Frontal cortex (tissue), 3 donors: ENCODE measurements at regions not wholly inside any gene's neighbourhood (a gene's known extent, or its start where the extent isn't known, plus 50 kb on each side); places are given as distances from the start of the nearest gene placed in this dataset.
A peak's percentile ranks its signal among the peaks of the same experiment; 100 is the strongest.

Experiments used
- DNase-seq, 2 donors: peaks; one replicate each; pipeline ENCODE4 v3.0.0; 2012; ENCODE audit warnings: low spot score in 2 of 2
- FAIRE-seq: peaks from 2 replicates; lab custom pipeline; 2012; peaks lifted over from hg19 to GRCh38; lab: Jason Lieb, UNC
- donor health status: control.
- donor health status: control.
- donor health status: control.

DNA sequence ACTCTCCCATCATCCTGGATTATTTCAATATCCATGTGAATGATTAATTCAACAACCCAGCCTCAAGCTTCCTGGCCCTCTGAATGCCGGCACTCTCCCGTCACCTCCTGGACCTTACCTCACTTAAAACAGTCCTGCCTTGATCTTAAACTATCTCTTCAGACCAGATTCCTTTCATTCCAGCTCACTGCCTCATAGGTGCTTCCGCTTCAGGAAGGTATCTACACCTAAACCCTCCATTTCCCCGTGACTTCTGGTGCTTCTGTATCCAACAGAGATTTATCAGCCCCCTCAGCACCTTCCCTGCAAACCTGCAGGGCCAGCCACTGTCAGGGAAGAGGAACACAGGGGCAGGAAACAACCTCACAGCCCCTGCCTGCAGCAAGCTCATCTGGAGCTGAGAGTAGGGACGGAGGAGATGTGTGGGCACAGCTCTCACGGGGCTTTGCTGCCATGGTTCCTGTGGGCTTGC lies 98.9 kb upstream of the TJP1 start:
- DNase-seq (no peak), FAIRE-seq (no peak)

DNA sequence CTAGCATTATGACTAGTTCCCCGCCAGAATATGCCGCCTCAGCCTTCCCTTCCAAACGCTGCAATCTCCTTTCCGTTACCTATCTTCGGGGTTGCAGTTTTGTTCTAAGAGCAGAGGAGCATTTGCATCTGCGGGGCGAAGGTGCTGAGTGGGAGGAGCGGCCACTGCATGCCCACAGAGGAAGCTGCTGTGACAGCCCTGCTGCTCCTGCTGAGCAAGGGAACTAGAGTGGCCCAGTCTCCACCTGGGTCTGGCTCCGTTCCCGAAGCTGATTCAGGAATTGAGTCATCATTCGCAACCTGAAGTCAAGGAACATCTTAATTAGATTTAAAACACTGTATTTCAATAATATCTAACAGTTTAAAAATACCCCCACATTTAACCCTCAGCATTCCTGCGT lies 98.2 kb upstream of the TJP1 start:
- DNase-seq: peak in 1 of 2 donors; percentile 29

DNA sequence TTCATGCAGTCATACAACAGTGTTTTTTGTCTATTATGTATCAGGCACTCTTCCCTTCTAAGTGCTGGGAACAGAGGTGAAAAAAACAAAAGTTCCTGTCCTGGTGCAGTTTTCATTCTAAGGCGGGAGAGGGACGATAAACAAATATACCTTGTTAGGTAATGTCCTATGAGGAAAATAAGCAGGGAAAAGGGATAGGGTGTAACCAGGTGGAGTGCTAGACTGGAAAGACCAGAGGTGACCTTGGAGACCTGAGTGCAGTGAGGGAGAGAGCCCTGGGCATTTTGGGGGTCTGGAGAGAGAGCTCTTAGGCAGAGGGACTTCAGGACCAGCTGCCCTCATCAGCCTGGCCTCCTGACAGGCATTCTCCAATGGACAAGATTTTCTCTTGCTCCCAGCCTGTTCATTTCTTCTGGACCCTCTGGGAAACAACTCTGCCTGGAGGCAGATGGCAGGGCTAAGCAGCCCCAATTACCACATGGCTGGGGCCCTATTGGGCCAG lies 97.2 kb upstream of the TJP1 start:
- FAIRE-seq (no peak), DNase-seq (no peak)

More for the DNA sequence above, 98.2 kb upstream of the TJP1 start:
- no peak for FAIRE-seq

DNA sequence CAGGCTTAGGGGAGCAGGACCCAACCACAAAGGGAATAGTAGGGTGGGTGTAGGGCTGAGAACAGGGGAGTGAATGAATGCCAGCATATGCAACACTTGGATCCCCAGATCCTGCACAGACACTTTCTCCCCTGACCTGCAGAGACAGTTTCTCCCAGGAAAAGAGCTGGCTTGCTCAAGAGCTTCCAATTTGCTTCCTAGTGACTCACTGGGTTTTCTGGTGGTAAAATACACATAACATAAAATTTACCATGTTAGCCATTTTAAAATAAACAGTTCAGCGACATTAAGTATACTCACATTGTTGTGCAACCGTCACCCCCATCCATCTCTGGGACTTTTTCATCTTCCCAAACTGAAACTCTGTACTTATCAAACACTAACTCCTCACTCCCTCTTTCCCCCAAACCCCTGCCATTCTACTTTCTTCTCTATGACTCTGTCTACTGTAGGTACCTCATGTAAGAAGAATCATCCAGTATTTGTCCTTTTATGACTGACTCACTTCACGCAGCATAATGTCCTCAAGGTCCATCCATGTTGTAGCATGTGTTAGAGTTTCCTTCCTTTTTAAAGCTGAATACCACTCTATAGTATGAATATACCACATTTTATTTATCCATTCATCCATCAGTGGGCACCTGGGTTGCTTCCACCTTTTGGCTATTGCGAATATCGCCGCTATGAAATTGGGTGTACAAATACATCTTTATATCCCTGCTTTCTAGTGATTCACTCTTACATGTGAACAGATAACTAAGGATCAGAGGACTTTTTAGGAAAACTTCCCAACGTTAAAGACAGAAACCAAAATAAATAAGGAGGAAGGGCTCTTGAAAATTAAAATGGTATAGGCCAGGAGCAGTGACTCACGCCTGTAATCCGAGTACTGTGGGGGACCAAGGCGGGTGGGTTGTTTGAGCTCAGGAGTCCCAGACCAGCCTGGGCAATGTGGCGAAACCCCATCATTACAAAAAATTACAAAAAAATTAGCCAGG lies 95.6 kb upstream of the TJP1 start:
- DNase-seq (no peak), FAIRE-seq (no peak)

DNA sequence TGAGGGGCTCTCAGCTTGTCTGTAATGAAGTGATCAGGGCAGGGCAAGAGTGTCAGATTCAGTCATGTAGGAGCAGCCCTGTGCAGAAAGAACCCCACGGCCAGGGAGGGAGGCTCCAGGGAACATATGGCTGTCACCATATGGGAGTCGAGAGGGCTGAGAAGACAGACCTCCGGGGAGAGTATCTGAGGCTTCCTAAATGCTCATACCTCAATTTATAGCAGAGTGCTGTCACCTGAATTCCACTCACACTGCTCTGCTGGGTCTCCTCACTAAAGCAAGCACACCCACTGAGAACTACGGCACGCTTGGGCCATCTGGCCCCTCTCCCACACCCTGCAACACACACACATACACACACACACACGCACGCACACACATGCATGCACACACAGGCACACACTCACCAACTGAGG lies 92.3 kb upstream of the TJP1 start:
- no peak for DNase-seq
- no peak for FAIRE-seq

DNA sequence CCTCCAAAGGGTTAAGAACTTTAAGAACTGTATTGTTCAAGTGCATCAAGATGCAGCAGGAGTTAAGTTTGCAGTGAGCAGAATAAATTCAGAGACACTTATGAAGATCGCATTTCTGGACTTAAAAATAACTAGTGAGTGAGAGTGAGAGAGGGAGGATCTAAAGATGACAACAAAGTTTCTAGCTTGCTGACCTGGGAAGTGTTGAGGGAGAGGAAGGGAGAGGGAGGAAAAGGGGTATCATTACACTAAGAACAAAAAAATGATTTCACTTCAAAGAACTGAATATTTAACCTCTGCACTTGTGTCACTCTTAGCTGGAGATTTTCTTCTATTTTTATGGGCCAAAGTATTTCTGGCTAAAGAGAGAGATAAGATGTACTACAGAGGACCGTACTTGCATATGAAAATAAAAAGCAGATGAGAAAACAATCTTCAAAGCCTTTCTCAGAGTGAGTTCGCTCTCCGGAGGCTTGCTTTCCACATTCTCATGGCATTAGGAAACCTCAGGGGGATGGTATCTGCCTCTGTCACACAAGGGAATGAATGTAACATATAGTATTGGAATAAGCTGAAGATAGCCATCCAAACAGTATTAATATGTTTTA lies 91.4 kb upstream of the TJP1 start:
- DNase-seq (no peak), FAIRE-seq (no peak)

DNA sequence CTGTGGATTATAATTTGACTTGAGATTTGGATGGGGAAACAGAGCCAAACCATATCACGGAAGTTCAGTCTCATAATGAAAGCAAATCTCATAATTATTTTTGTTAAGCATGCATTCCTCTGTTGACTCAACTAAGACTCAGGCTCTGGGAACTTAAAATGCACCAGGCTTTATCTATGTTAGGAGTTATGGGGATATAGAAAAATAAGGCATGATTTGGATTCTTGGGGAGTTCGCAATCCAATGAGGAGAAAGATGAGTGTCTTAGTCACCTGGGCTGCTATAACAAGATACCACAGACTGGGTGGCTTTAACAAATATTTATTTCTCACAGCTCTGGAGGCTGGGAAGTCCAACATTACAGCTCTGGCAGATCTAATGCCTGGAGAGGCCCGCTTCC lies 89.4 kb upstream of the TJP1 start:
- no peak for DNase-seq
- FAIRE-seq: no peak

DNA sequence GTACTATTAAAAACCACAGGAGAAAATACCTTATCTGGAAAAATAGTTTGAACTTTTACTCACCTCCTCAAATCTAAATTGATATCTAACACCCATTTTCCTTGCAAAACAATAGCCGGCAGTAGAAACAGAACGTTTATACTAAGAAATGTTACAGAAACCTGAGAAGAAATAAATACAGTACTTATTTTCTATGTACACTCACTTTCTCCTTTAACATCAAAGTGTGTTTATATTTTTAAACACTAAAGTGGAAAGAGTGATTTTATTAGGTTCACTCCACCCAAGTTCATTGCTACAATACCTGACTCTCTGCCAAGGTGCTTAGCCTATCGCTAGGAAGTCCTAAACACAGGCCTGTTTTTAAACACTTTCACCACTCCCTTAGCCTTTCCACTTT lies 87.8 kb upstream of the TJP1 start:
- DNase-seq (no peak), FAIRE-seq (no peak)

DNA sequence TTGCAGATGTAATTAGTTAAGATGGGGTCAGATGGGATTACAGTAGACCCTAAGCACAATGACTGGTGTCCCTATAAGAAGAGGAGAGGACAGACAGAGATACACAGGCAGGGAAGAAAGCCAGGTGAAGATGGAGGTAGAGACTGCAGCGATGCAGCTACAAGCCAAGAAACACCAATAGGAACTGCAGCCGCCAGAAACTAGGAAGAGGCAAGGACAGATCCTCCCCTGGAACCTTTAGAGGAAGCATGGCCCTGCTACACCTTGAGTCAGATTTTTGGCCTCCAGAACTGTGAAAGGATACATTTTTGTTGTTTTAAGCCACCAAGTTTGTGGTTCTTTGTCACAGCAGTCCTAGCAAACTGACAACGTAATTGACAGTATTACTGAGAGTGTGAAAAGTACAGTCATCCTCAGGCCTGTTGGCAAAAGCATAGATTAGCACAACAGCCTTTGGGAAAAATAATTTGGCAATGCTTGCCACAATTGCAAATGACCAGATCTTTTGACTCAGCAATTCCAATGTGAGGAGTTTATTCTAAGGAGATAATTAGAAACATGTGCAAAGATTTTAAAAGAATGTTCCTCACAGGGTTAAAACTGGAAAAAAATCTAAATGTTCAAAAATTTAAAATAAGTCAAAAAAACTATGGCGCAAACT lies 82.6 kb upstream of the TJP1 start:
- FAIRE-seq (no peak), DNase-seq (no peak)

DNA sequence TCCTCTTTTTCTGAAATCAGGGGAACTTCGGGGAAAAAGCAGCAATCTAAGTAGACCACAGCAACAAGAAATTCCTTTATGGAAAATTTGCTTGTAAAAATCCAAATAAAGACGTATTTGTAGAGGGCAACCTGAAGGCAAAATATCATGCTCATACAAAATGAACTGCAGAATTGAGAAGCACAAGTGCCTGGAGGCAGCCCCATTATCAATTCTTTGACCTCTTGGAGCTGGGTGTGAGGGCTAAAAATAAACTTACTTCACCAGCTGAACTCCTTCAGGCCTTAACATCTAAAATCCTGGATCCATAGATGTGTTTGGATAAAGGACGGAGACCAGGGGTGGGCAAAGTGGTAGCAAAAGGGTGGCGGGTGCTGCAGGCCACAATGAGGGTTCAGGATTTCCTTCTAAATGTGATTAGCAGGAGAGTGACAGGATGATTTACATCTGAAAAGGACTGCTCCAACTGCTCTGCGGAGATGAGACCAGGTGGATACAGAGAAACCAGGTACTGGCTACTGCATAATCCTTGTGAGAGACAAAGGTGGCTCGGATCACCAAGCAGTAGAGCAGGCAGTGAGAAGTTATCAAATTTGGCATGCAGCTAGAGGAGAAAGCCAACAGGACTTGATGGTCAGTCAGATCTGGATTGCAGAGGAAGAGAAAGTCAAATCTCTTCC lies 81.7 kb upstream of the TJP1 start:
- DNase-seq (no peak), FAIRE-seq (no peak)

DNA sequence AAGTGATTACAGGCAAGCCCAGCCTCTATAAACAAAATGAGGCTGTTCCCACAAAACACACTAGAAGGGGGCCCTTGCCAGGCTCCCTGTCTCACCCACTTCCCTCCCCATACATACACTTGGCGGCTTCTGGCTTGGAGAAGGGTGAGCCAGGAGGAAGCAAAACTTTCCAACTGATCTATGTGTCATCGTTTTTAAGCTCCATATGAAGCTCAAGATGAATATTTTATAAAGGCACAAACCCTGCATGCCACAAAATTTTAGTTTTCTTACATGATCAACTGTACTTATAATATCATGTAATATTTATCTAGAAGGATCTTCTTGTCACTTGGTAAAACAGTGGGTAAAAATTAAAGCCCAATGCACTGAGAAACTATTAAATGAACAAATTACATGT lies 80.8 kb upstream of the TJP1 start:
- DNase-seq: no peak
- FAIRE-seq: no peak

DNA sequence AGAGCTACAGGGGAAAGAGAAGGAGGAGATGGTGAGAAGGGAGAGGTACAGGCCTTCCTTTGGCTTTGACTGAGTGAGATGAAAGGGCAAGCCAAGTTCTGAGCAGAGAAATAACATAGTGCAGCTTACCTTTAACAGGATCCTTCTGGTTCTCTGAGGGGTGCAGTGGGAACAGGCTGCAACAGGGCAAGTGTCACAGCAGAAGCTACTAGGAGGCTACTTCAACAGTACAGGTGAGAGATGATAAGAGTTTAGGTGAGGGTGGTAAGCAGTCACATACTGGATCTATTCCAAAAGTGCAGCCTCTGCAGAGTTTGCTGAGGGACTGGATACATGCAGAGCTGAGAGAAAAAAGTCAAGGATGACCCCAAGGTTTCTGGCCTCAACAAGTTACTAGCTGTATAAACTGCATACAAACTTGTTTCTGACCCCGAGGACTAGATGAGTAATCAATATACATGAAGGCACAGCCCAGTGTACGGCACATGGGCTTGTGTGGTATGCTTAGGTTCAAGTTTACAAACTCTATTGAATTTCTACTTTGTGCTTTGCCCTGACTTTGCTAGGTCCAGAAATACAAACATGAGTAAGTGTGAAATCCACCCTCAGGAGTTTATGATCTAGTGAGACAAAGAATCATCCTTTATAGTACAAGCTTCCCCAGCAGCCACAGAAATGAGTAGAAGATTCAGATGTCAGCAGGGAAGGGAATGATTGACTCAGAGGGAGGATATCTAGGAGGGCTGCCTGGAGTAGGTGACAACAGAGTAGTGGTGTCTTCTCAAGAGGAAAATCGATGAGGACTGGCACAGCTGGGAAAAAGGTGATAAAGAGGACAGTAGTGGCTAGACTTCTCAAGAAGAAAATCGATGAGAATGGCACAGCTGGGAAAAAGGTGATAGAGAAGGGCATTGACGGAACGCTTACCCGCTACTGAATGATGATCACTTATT lies 78.2 kb upstream of the TJP1 start:
- FAIRE-seq (no peak), DNase-seq (no peak)

DNA sequence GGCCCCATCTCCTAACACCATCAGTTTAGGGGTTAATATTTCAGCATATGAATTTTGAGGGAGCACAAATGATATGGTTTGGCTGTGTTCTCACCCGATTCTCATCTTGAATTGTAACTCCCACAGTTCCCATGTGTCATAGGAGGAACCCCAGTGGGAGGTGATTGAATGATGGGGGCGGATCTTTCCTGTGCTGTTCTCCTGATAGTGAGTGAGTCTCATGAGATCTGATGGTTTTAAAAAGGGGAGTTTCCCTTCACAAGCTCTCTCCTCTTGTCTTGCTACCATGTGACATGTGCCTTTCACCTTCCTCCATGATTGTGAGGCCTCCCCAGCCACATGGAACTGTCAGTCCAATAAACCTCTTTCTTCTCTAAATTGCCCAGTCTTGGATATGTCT lies 73.8 kb upstream of the TJP1 start:
- DNase-seq (no peak), FAIRE-seq (no peak)

DNA sequence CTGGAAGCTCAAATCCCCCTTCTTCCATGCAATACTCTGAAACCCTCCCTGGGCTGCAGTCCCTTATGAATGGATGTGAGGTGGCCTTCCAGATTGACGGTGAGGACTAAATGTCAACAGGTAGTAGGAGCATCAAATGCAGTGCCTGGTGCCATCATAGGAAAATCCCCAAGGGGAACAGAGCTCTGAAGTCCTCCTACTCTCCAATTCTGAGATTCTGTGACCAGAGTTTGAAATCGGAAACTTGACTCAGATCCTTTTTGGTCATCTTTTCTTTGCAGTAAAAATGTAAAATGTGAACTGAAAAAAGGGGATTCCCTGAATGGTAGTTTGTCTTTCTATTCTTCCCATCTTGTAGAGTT lies 68.8 kb upstream of the TJP1 start:
- no peak for DNase-seq
- FAIRE-seq: no peak

DNA sequence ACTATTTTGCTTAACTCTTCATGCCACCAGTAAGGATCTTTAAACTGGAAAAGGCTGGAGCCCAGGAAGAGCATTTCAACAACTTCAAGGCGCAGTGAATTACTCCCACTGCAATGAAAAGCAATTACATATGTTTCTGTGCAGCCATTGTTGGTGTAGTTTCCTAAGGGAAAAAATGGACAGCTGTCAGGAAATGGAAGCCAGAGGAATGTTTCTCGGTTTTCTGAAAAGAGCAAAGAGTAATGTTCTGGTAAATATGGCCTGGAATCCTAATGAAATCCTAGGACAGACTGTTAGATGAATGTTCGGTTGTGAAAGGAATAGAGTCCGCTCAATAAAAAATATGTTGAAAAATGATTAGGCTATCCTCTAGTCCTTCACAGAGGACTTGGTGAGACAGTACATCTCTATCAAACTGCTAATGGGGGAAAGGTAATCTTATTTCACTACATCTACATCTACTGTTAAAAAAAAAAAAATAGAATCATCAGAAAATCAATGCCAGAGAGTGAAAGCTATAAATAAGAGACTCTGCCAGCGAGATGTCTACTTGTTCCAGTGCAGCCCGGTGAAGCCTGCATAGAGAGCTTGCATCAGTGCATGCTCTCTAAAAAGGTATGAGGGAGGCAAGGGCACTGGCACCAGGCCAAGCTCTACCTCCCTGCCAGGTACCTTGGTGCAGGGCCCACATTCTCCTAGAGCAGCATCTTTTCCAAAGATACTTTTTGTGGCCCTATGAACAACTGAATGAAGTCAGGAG lies 68.2 kb upstream of the TJP1 start:
- FAIRE-seq: no peak

DNA sequence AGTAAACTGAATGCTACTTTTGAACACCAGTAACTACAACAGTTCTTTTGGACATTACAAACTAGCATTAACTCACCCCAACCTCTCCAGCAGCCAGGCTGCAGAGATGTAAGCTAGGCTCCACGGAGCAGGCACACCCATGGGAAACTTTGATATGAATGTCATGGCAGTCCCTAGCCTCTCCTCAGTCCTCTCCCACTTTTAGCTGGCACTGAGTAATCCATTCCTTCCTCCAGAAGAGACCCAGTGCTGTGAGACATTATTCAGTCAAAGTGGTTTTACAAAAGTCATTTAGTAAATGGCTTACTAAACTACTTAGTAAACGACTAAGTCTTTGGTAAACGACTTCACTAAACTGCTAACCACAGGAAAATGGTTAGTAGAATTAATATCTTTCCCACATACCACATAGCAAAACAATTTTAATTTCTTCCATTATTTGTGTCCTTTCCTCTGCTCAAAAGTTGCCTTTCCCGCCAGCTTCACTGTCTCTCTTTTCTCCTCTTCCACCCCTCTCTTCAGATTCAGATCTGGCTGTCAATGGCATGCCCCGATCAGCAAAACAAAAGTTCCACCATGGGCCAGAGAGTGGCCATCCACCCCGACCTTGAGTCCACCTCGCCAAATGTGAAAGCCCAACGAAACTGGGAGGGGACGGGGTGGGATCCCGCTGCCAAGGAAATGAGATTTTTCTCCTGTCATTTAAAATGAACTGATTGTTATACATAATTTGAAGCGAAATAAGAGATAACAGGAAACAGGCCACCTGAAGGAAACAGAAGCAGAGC lies 67.5 kb upstream of the TJP1 start:
- FAIRE-seq: no peak
- DNase-seq: no peak

More for the DNA sequence above, 68.2 kb upstream of the TJP1 start:
- DNase-seq: no peak

DNA sequence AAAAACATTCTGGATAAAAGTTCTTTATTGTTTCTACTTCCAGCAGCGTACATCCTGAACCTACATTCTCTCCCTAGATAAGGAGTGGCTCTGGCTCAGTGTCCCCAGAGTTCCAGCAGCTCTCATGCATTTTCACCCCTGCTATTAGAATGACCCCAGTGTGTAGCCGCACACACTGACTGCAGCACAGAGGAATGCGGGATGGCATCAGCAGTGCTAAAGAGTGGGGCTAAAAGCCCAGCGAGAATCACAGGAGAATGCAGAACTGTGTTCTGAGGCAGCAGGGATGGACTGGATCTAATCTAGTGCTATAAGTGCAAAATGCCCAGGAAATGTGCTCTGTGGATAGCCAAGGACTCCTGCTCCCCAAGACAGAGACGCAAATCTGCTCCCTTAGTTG lies 66.4 kb upstream of the TJP1 start:
- FAIRE-seq (no peak), DNase-seq (no peak)

DNA sequence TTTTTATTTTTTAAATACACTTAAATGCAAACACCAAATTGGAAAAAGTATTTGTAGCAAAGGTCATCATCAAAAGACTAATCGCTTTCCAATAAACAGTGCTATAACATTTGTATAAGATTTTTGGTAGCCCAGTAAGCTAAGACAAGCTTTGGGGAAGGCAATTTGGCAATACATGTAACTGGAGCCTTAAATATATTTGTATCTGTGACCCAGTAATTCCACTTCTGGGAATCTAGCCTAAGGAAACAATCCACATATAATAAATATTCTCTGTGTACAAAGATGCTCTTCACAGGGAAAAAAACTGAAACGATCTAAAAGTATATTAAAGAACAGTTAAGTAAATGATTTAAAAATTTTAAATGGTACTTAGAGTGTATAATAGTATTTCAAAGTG lies 65.5 kb upstream of the TJP1 start:
- no peak for DNase-seq

More for the DNA sequence above, 65.5 kb upstream of the TJP1 start:
- FAIRE-seq: no peak
